Fibroblast of gingiva (primary cell): ENCODE measurements at regions not wholly inside any gene's neighbourhood (a gene's known extent, or its start where the extent isn't known, plus 50 kb on each side); places are given as distances from the start of the nearest gene placed in this dataset.

Experiments used
- DNase-seq: peaks from one replicate; pipeline ENCODE4 v3.0.0-alpha.2; 2011; ENCODE audit warnings: low read depth

DNA sequence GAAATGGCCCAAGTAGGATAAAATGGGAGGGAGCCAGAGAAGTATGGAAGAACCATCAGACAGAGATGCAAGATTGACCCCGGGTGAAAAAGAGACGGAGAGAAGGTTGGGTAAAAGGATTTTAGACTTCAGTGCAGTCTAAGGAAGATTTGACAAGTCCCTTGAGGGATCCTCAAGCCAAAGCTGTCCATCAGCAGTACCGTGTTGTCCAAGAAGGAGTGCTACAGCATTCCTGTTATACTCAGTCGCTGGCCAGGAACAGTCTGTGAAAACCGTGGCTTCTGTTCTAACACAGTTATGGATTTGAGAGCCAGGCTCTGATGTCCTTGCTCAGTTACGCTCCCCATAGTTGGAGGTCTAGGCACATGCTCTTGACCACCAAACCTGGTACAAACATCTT lies 383.9 kb upstream of the DAB2 start:
- DNase-seq = no peak

- DNase-seq = peak; percentile 11
These were observed 376.5 kb upstream of the DAB2 start for GRCh38 chr5:39801306-39801705.

GRCh38 chr5:39800042-39800601 lies 375.3 kb upstream of the DAB2 start:
- no peak for DNase-seq

DNA sequence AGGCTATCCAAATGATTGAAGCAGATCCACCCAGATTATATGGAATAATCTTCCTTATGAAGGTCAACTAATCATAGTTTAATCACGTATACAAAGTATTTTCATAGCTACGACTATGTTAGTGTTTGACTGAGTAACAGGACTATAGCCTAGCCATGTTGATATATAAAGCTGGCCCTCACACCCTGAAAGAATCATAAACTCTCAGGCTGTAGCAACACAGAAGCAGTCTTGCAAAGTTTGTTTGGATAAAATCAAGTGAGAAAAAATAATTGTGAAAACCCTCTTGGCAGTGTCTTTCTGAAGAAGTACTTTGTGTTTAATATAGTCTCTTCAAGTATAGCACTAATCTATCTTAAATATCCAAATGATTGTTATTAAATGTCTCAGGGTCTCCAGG lies 374.5 kb upstream of the DAB2 start:
- DNase-seq = no peak

DNA sequence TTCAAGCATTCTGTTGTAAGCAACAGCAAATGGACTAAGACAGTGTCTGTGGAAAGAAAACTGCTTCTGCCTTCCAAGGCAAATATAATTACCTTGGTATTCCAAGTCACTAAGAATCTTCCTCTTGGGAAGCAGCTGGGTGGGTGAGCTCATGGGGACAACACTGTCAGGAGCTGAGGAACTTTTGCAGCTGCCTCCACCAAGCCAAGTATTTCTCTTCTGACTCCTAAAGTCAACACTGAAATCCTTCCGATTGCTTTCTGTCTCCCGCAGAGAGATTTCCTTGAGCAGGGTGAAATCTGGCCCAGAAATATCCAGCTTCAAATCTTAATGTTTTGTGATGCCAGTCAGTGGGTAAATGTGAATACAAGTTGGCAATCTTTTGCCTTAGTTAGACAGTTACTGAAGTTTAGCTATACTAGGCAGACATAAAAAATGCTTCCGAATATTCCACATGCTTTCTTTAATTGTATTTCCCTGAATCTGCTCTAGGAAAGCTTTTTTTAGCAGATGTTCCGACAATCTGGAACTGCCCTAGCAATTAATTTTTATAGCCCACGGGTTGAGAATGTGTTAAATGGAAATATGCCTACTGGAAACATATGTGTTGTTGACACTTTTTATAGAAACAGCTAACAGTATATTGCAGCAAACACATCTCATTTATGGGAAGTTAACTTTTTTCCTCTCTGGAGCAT lies 369.9 kb upstream of the DAB2 start:
- peak; percentile 55 for DNase-seq

DNA sequence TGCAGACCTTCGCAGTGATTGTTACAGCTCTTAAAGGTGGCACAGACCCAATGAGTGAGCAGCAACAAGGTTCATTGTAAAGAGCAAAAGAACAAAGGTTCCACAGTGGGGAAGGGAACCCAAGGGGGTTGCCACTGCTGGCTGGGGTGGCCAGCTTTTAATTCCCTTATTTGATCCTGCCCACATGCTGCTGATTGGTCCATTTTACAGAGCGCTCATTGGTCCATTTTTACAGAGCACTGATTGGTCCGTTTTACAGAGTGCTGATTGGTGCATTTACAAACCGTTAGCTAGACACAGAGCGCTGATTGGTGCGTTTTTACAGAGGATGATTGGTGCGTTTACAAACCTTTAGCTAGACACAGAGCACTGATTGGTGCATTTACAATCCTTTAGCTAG lies 360.6 kb upstream of the DAB2 start:
- DNase-seq = no peak

GRCh38 chr5:39783756-39784421 lies 359.1 kb upstream of the DAB2 start:
- DNase-seq = peak; percentile 74

DNA sequence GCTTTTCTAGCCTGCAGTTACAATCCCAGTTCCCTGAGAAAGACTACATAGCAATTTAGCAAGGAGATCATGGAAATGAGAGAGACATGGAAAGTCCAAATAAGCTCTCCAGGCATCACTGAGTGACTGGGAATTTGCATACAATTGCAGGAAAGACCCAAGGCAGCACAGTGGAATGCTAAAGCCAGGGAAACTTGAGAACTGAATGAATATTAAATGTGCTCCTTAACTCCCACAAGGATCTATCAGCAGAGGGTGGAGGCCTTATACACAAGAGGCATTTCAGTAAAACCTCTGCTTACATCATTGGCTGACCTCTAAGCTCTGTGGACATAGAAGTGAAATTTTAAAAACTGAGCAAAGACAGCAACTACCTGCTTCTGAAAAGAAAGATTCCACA lies 355.6 kb upstream of the DAB2 start:
- peak; percentile 58 for DNase-seq

DNA sequence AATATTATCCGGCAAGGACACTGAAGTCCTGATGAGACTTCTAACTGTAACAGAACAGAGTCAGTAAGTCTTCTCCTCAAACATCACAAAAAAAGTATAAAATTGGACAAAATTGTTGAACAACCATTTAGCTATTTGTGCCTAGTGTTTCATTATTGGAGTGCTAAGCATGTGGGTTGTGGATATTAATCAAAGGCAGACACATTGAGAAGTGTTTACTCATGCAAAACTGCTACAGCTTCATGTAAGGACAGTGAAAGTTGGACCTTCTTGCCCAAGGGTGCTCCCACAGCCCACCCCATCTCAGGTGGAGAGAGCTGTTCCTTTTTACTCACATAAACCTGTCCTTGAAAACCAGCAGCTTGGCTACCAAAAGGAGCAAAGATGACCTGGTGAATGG lies 355.1 kb upstream of the DAB2 start:
- DNase-seq = no peak

DNA sequence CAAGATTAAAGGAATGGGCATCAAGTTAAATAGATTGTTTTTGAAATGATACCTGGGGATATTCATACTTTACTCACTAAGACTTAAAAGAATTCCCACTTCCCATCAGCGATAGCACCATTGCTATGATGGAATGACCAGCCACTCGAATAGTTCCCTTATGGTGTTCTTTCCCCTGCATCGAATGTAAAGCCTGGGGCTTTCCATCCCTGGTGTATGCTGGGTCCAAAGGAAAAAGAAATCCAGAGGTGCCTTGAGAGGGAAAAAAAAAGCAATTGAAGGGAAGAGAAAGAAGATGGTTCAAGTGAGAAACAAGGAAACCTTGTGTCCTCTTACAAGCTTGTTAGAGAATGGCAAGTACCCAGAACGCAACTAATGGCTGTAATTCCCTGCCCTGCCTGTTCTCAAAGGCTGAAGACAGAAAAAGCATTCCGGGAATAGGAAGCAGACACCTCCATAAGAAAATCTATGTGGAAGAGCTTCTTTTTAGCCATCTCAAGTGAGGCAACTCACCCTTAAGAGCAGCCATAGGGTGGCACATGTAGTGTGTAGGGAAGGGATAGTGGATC lies 351.1 kb upstream of the DAB2 start:
- no peak for DNase-seq

DNA sequence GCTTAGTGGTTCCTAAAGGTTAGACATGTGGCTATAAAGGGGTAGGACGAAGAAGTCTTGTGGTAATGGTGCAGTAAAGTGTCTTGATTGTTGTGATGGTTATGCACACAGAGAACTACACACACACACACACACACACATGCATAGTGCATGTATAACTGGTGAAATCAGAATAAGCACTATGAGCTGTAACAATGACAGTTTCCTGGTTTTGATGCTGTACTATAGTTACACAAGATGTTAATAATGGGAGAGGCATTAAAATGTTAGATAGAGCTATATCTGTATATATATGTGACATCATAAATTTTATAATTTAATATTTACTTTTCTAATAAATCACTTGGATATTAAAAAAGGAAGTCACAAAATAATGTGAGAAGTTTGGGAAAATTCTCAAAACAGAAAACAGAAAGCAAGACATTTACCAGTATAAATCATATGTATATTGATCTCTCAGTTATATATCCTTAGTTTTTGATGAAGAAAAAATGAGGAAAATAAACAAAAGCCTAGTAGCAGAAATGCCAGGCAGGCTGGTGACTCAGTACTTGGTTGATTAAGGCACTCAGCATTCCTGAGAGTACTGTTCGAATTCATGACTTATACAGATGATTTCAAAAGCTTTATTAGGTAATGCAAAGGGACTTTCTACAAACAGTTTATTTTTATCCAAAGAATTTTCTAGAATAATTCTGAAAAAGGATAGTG lies 350.5 kb upstream of the DAB2 start:
- peak; percentile 82 for DNase-seq

- DNase-seq = no peak
These were observed 349.8 kb upstream of the DAB2 start for GRCh38 chr5:39774605-39775004.

GRCh38 chr5:39772307-39772706 lies 347.5 kb upstream of the DAB2 start:
- DNase-seq = no peak

DNA sequence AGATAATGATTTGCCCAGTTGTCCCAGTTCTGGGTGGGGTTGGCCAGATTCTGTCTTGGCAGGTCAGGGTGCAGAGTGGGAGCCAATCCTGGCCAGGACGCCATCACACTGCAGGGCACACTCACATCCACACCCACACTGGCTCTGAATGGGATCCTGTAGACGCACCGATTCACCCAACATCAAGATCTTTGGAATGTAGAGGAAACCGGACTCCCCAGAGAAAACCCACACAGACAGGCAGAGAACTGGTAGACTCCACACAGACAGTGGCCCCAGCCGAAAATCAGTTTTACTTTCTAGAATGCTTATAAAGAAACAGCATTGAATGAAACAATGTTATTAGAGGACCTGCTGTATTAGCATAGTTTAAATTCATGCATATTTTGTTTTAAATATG lies 343.1 kb upstream of the DAB2 start:
- DNase-seq = no peak

GRCh38 chr5:39765366-39765765 lies 340.6 kb upstream of the DAB2 start:
- DNase-seq = peak; percentile 29

- no peak for DNase-seq
These were observed 338.0 kb upstream of the DAB2 start for GRCh38 chr5:39762761-39763160.

- DNase-seq = no peak
These were observed 336.6 kb upstream of the DAB2 start for GRCh38 chr5:39761199-39761950.

- DNase-seq = peak; percentile 96
These were observed 335.8 kb upstream of the DAB2 start for GRCh38 chr5:39760385-39761198.

DNA sequence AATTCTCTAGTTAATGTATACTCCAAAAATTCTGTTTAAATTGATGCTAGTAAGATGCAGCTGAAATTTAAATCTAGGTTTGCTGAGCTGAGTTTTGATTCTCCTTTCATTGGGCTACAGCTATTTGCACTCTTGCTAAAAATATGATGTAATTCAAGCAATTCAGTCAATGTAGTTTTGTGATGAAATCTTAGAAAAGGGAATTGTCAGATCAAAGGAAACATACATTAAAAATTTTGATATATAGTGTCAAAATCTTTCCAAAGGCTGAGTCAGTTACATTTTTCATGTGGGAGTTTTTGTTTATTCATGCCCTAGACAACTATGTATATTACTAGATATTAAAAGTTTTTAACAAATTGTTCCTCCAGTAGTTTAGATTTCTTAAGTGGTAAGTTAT lies 334.9 kb upstream of the DAB2 start:
- no peak for DNase-seq

DNA sequence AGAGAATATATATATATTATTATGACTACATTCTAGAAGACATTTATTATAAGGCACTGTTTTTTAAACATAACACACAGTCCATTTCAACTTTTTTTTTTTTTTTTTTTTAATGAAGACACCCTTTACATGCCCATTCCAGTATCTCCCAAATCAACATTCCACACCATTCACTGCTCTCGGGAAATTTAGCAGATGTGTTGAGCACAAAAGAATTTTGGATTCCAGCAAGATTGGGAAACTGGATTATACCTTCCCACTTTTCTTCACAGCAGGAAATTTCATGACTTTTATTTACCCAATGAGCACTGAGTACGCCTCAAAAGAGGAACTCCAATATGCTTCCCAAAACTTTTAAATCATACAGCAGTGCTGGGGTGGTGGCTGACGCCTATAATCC lies 333.6 kb upstream of the DAB2 start:
- DNase-seq = no peak

GRCh38 chr5:39757131-39757530 lies 332.4 kb upstream of the DAB2 start:
- DNase-seq = no peak
